PC-3 (cell line): ENCODE measurements at regions not wholly inside any gene's neighbourhood (a gene's known extent, or its start where the extent isn't known, plus 50 kb on each side); places are given as distances from the start of the nearest gene placed in this dataset.

ENCODE experiments used
- EZH2phosphoT487 ChIP-seq: fragments of 300-600 bp; sonication (generic); IDR thresholded peaks from 2 replicates; pipeline ENCODE4 v1.6.1; 2018; ENCODE audit warnings: mild to moderate bottlenecking, antibody characterized with exemption, low read length, borderline replicate concordance
- TF ChIP-seq, protein P1 (sequence below): fragments of 300-600 bp; sonication (generic); conservative IDR thresholded peaks from 2 replicates; pipeline ENCODE4 v1.5.1; 2017; ENCODE audit warnings: antibody characterized with exemption, low read depth, mild to moderate bottlenecking, low read length

DNA sequence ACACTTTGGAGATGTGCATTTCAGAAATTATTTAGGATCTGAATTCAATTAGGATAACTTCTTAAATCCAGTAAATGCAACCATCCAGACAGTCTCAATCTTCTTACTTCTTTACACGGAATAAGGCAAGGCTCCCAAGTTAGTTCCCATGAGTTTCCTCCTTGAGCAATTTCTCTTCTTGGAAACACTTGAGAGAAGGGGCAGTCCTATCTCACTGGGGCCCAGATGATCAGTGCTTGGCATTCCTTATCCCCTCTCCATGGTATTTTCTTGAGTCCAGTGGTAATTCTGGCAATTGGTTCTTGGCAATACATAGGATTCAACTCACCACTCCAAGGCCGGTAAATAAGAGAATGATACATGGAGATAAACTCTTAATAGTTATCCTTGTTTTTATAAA lies 87.1 kb upstream of the PTHLH start:
- TF ChIP-seq EZH2phosphoT487 = no peak
- TF ChIP-seq, protein P1, sequence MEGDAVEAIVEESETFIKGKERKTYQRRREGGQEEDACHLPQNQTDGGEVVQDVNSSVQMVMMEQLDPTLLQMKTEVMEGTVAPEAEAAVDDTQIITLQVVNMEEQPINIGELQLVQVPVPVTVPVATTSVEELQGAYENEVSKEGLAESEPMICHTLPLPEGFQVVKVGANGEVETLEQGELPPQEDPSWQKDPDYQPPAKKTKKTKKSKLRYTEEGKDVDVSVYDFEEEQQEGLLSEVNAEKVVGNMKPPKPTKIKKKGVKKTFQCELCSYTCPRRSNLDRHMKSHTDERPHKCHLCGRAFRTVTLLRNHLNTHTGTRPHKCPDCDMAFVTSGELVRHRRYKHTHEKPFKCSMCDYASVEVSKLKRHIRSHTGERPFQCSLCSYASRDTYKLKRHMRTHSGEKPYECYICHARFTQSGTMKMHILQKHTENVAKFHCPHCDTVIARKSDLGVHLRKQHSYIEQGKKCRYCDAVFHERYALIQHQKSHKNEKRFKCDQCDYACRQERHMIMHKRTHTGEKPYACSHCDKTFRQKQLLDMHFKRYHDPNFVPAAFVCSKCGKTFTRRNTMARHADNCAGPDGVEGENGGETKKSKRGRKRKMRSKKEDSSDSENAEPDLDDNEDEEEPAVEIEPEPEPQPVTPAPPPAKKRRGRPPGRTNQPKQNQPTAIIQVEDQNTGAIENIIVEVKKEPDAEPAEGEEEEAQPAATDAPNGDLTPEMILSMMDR = no peak
